Fibroblast of upper back skin (primary cell): ENCODE measurements at regions not wholly inside any gene's neighbourhood (a gene's known extent, or its start where the extent isn't known, plus 50 kb on each side); places are given as distances from the start of the nearest gene placed in this dataset.

Source experiments
- DNase-seq: peaks from one replicate; pipeline ENCODE4 v3.0.0-alpha.2; 2013

- peak; percentile 58 for DNase-seq
These were observed 700.3 kb downstream of the TUSC7 start for GRCh38 chr3:117409701-117410459.

- no peak for DNase-seq
These were observed 702.4 kb downstream of the TUSC7 start for GRCh38 chr3:117411971-117412370.

- DNase-seq = peak; percentile 13
These were observed 707.8 kb downstream of the TUSC7 start for GRCh38 chr3:117417411-117417810.

DNA sequence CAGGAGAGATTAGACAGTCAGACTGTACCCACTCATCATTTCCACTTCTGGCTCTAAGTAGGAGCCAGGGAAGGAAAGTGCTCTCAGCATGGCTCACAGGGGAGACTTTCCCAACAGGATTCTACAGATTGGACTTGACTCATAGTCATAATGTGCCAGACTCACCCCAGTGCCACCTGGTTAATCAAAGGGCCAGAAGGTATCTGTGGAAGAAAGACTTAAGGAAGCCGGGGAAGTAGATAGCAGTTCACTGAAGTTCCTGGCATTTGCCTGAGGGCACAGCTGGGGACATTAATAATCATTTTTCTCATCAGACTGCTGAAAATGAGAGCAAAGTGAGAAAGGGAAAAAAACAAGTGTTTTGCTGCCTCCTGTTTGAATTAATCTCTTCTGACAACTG lies 717.5 kb downstream of the TUSC7 start:
- DNase-seq = no peak

DNA sequence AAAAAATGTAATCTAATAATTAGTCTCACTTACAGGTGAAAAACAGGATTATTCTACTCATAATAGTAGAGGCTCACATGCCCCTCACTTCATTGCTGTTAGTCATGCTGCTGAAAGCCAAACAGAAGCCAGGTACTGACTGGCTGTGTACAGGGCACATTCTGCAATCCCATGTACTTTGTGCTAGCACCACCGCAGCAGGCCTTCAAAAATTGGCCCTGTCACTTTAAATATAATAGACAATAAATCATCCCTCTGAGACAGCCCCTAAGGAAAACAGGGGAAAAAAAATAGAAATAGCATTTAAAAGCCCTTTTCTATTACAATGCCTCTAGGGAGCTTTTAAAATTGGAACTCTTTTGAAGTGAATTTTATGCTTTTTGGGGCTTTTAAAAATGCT lies 723.8 kb downstream of the TUSC7 start:
- DNase-seq = no peak

DNA sequence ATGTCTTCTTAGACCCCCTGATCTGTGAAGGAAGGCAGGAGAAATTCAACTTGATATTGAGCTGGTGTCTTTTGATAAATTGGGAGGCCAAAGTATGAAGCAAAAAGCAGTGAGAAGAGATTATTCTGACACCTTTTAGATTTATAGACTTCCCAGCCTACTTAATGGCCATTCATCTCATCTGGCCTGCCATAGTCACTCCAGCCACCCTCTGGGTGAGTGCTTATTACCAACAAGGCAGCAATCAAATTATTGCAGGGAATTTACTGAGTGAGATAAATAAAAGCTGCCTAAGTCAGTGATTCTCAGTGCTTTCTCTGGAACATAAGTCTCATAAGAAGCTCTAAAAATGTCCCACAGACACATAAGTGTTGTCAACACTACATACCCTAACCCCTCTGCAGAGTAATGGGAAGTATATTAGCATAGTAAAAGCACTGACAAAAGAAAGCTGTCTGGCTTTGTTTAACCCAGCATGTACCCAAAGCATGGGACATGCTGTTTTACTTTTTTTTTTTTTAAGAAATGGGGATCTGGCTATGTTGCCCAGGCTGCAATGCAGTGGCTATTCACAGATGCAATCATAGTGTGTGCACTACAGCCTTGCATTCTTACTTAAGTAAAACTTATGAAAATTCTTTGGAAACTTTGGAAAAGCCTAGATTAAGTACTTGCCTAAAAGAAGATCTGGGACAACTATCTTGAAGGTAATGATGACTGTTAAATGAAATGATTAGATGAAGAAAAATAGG lies 725.3 kb downstream of the TUSC7 start:
- no peak for DNase-seq

DNA sequence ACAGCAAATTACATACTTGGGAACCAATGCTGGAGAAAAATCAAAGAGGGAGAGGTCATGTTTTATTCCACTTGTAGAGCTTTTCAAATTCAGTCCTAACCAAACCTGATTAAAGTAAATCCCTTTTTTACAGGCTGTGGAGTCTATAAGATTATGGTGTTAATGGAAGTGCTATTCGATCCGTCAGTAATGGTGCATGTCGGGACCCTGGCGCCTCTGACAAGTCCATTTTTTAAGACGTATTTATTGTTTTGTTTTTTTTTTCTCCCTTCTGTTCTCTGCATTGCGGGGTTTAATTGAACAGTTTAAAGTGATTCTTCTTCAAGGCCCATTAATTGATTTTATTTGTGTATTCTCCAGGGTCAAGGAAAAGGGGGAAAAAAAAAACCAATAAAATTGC lies 725.9 kb downstream of the TUSC7 start:
- no peak for DNase-seq

DNA sequence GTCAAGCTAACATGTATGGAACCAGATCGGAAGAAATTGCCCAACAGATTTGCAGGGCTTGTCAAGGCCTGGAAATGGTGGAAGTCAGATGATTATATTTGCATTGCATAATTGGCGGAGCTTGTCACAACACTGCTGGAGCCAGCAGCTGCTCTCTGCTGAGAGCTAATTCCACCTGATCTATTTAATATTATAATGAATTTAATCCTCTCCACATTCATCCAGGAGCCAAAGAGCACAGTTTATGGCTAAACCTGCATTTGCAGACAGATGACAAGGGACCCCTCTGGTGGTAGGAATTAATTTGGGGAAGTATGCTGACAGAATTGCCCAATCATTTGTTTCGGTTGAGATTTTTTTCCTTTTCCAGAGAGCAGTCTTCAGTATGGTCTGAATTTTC lies 730.2 kb downstream of the TUSC7 start:
- peak; percentile 57 for DNase-seq

DNA sequence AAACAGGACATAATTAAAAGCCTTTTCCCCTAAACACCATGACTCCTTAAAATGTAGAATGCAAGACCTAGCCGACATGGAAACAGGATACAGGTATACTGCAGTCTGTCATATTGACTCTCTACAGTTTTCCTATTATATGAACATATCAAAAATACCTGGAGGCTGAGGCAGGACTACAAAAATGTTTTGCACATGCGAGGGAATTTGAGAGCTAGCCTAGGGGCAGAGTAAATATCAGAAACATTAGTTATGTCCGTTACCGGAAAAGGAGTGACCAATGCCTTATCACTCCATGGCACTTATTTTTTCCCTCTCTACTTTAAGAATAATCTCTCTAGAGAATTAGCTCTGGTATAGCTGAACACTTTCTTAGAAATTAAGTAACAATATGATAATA lies 732.3 kb downstream of the TUSC7 start:
- no peak for DNase-seq

DNA sequence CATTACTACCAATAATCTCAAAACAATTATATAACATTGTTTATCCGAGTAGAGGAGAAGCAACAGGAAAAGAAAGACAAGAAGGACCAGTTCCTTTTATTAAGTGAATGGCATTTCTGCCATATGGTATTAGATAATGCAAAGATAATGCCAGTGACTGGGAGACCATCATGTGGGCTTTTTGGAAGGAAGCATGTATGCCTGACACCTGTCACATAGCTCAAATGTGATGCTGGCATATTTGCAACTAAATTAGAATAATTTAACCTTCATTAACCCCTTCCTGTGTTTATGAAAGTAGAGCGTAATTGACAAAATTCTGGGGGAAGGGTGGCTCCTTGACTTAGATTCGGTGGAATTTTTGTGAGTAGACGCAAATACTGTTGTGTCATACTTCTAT lies 733.0 kb downstream of the TUSC7 start:
- DNase-seq = no peak

GRCh38 chr3:117443014-117443413 lies 733.4 kb downstream of the TUSC7 start:
- no peak for DNase-seq

DNA sequence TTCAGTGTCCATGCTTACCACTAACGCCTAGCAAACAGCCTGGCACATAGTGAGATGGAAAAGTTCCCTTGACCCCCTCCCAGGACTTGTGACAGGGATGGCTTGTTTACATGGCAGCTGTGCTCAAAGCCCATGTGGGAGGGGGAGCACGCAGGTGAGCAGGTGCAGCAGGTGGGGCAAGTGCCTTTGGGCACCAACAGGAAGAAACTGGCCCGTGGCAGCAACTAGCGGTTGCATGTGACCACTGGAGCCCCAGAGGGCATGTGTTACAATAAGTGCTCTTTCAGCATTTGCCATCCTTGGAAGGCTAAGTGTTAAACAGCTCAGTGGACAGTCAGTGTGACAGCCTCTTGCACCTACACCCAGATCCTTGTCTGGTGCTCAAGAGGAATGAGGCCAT lies 734.6 kb downstream of the TUSC7 start:
- DNase-seq = no peak

DNA sequence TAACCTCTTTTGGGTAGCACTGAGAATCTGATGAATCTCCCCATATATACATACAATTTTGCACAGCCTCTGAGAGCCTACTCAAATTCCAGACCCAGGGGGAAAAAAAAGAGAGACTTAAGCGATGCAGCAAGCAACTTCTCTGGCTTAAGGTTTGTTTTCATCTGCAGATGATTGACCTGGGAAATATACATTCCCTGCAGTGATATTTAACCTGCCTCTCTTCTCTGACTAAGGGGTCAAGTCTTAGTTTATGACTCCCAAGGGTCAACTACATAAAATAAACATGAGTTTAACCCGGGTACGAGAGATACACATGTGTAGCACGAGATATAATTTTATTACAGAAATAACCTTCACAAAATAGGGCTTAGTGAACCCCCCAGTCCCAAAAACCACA lies 737.8 kb downstream of the TUSC7 start:
- no peak for DNase-seq

GRCh38 chr3:117450026-117450425 lies 740.4 kb downstream of the TUSC7 start:
- DNase-seq = no peak

DNA sequence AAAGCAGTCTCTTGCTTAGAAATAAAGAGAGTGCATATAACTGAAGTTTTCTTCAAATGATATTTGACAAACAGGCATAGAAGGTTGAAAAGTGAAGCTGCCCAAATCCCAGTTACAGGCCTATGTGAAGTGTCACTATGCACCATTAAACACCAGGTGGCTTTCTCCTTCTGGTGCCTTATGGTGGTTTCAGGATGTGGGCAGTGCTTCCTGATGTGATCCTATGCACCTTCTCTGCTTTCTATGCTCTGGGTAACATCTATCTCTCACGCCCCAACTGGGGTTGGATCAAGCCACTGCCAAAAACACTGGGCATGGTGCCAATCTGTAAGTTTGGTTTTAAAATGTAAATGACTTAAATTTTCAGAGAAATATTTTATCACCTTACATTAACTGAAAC lies 744.7 kb downstream of the TUSC7 start:
- DNase-seq = no peak

DNA sequence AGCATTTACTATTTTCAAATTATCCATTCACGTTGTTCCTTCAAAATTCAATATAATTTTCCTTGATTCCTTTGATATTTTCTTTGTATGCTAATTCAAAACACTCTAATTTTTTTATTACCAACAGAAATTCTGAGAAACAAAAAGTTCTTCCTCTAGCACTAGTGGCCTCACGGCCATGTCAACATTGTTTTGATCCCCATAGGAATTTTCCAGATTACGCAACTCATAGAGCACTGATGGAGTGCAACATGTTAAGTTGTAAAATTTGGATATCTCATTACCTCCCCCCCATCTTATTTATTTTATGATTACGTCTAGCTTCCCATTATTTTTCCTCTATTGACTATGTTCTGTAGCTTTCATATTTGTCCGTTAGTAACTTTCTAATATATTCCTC lies 745.3 kb downstream of the TUSC7 start:
- no peak for DNase-seq

DNA sequence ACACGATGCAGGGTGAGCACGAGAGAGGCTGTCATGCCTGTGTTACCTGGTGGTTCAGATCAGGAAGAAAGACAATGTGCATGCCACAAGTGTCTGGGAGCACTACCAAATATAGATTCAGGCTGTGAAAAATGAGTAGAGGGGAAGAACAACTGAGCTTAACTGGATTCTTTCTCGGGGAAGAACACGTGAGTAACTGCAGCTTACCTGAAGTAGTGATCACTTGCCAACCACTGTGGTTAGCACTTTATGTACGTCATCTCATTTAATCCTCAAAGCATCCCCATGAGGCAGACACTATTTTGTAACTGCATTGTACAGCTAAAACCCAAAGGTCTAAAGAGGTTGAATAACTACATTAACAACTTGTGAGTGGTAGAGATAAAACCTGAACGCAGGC lies 746.2 kb downstream of the TUSC7 start:
- DNase-seq = no peak

- peak; percentile 10 for DNase-seq
These were observed 753.9 kb downstream of the TUSC7 start for GRCh38 chr3:117463276-117464115.

- no peak for DNase-seq
These were observed 762.3 kb downstream of the TUSC7 start for GRCh38 chr3:117471831-117472230.

DNA sequence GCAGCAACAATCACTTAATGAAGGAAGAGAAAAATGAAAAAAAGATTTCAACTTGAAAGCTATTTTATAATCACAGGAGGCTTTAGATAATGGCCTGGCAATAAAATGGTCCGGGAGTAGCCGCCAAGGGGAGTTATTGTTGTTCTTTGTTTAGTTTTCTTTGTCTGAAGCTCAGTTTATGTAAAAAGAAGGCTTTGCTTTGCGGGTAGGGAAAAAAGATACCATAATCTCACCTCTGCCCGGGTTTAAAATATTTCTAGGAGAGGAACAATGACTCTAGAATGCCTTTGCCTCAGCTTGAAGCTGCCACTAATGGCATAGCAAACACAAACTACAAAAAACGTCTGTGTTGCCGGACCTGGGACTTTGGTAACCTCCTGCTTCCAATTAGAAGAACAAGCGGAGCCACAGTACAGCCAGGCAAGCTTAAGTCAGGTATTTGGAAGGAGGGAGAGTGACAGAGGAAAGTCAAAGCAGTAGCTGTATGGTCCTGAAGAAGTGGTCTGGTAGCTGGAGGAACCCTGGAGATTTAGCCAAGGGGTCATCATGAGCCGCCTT lies 764.5 kb downstream of the TUSC7 start:
- no peak for DNase-seq

- no peak for DNase-seq
These were observed 767.0 kb downstream of the TUSC7 start for GRCh38 chr3:117476572-117476971.

- no peak for DNase-seq
These were observed 767.7 kb downstream of the TUSC7 start for GRCh38 chr3:117477214-117477755.

DNA sequence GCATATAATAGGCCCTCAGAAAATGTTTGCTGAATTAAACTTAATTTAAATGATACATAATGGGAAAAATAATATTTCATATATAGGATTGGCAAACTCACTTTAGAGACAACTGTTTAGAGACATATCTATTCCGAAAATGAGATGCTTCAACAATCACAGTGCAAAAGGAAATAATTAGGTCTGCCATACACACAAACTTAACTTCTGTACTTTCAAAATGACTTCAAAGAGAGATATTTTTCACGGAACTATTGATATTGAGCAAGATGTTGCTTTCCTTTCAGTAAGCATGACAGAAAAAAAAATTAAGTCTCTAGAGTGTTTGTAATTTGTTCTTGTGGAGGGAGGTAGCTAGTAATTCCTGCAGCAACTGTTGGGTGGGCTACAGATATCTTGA lies 769.5 kb downstream of the TUSC7 start:
- no peak for DNase-seq
